Omental fat pad (tissue), 3 donors: ENCODE measurements at regions not wholly inside any gene's neighbourhood (a gene's known extent, or its start where the extent isn't known, plus 50 kb on each side); places are given as distances from the start of the nearest gene placed in this dataset.
"Not testable (repeated sequence)": the region's sequence is repeated elsewhere in the genome, so short reads cannot be mapped to it uniquely, and the experiment has no call there.

ENCODE experiments used
- ATAC-seq: fragments of 150-250 bp; one replicate; pipeline ENCODE4 v1.9.1; 2016; ENCODE audit warnings: mild to moderate bottlenecking, moderate library complexity; ENCODE audit not compliant: low FRiP score
- DNase-seq: peaks from one replicate; pipeline ENCODE4 v3.0.0-alpha.2; 2019; ENCODE audit warnings: low spot score
- CTCF ChIP-seq, 3 donors: fragments of 450-650 bp; IDR thresholded peaks; one replicate each; pipeline ENCODE4 v1.5.1; 2016 to 2017; ENCODE audit warnings: antibody characterized with exemption in 3 of 3, mild to moderate bottlenecking in 3 of 3, moderate library complexity in 2 of 3

DNA sequence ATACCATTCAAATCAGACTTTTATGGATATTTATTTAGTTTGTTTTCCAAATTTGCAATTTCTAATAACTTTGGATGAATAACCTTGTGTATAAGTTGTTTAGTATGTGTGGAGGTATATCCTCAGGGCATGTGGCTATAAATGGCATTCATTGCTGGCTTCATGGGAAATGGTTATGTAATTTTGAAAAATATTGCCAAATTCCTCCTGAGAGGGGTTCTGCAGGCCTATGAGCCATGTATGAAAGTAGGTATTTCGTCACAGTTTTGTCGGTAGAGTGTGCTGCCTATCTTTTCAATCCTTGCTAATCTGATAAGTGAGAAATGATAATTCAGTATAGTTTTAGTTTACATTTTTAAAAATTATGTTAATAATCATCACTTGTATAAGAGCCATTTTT is 256.4 kb upstream of the ZNF385D start:
- no peak for TF ChIP-seq CTCF (IDR thresholded peaks at IDR 0.05)
- DNase-seq (no peak), ATAC-seq (no peak)

- no peak for ATAC-seq
- TF ChIP-seq CTCF (IDR thresholded peaks at IDR 0.05), result no peak
- DNase-seq, result no peak
Measured at GRCh38 chr3:22010997-22011396, 260.0 kb upstream of the ZNF385D start.

- no peak for ATAC-seq
- no peak for DNase-seq
- no peak for TF ChIP-seq CTCF (IDR thresholded peaks at IDR 0.05)
Measured at GRCh38 chr3:22012471-22012870, 261.5 kb upstream of the ZNF385D start.

DNA sequence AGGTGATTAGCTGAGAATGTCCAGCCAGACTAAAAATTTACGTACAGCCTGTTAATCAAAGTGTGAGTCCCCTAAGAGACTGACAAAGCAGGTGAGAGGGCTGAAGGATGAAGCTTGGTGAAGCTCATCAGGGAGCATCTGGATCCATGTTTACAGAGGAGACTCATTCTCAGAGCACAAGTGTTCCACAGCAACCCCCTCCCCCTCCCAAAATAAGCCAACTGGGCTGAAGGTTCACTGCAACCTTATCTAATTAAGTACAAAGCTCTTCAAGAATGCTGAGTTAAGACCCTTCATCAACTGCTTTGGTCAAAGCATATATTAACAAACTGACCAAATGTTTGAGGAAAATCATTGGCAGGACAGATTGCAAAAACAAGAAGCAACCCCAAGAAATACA is 262.6 kb upstream of the ZNF385D start:
- DNase-seq (no peak), ATAC-seq (no peak)
- no peak for TF ChIP-seq CTCF (IDR thresholded peaks at IDR 0.05)

DNA sequence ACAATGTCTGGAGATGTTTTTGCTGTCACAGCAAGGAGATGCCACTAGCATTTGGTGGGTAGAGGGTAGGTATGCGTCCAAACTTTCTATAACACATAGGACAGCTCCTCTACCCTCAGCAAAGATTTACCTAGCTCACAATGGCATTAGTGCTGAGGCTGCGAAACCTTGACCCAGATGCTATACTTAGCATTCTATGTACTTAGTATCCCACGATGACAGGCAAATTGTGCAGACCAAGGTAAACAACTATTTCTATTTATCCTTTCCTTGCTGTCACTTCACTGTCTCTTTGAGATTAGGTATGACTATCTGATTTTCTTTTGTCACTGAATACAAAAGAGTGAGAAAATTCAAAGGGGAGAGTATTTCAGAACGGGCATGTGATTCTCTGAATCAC is 265.2 kb upstream of the ZNF385D start:
- DNase-seq (no peak), ATAC-seq (no peak)
- TF ChIP-seq CTCF (IDR thresholded peaks at IDR 0.05), result no peak

GRCh38 chr3:22024638-22025037 is 273.6 kb upstream of the ZNF385D start:
- ATAC-seq, result not testable (repeated sequence)

GRCh38 chr3:22029480-22029879 is 278.5 kb upstream of the ZNF385D start:
- DNase-seq (no peak), ATAC-seq (no peak)
- TF ChIP-seq CTCF (IDR thresholded peaks at IDR 0.05), result no peak

More at GRCh38 chr3:22024638-22025037, 273.6 kb upstream of the ZNF385D start:
- DNase-seq, result not testable (repeated sequence)

GRCh38 chr3:22039161-22039560 is 288.2 kb upstream of the ZNF385D start:
- no peak for ATAC-seq
- DNase-seq, result no peak
- no peak for TF ChIP-seq CTCF (IDR thresholded peaks at IDR 0.05)
